Panc1 (cell line): ENCODE measurements at regions not wholly inside any gene's neighbourhood (a gene's known extent, or its start where the extent isn't known, plus 50 kb on each side); places are given as distances from the start of the nearest gene placed in this dataset.

Experiments
- ATAC-seq: fragments of 200-7000 bp; cut with Tn5 transposase; 2 replicates; pipeline ENCODE4 v1.9.1; 2020; ENCODE audit warnings: mild to moderate bottlenecking, moderate library complexity
- BruUV-seq: library from RNA; stranded (reverse); fragments of 400-500 nt; replicated peaks from 2 replicates; lab custom pipeline; 2021; lab: Mats Ljungman, UMichigan
- CTCF ChIA-PET: fragments of 300-600 bp; sonication (Branson Sonifier 250); formaldehyde crosslinking; loops from one replicate; lab custom pipeline; 2022; ENCODE audit warnings: antibody characterized with exemption; lab: Charles Lee
- POLR2A ChIA-PET: fragments of 300-600 bp; sonication (Branson Sonifier 250); formaldehyde crosslinking; loops from one replicate; lab custom pipeline; 2022; ENCODE audit warnings: antibody characterized with exemption; lab: Charles Lee
- DNase-seq: peaks from one replicate; pipeline ENCODE4 v3.0.0-alpha.2; 2010; ENCODE audit warnings: low read depth, low spot score
- H3K27ac ChIP-seq: 2 replicates; pipeline ENCODE4 v1.5.1; 2011; ENCODE audit warnings: mild to moderate bottlenecking, low read length, inconsistent platforms
- H3K27me3 ChIP-seq: fragments of 200-500 bp; sonication (Bioruptor generic); 2 replicates; pipeline ENCODE4 v1.6.0; 2014; ENCODE audit warnings: low read length, inconsistent platforms; ENCODE audit not compliant: control insufficient read depth, insufficient read depth
- H3K36me3 ChIP-seq: fragments of 200-500 bp; sonication (Bioruptor generic); 2 replicates; pipeline ENCODE4 v1.5.1; 2014; ENCODE audit warnings: inconsistent platforms, mild to moderate bottlenecking, low read length, moderate library complexity; ENCODE audit not compliant: control insufficient read depth, insufficient read depth
- H3K4me1 ChIP-seq: 2 replicates; pipeline ENCODE4 v1.5.1; 2011; ENCODE audit warnings: inconsistent platforms, mild to moderate bottlenecking, low read length, moderate library complexity; ENCODE audit not compliant: control insufficient read depth, insufficient read depth
- H3K4me3 ChIP-seq, 2 experiments: 2 replicates each; pipeline ENCODE4 v1.5.1; 2011 to 2012; ENCODE audit warnings: low read depth in 2 of 2, low read length in 2 of 2, mild to moderate bottlenecking in 2 of 2, inconsistent platforms in 1 of 2, moderate library complexity in 1 of 2
- H3K9me3 ChIP-seq: fragments of 200-500 bp; sonication (Bioruptor generic); 2 replicates; pipeline ENCODE4 v1.5.1; 2014; ENCODE audit warnings: low read depth, mild to moderate bottlenecking, inconsistent platforms, low read length, moderate library complexity; ENCODE audit not compliant: control insufficient read depth, insufficient read depth
- CTCF ChIP-seq: fragments of 450-650 bp; IDR thresholded peaks from 2 replicates; pipeline ENCODE4 v1.5.1; 2017; ENCODE audit warnings: mild to moderate bottlenecking
- POLR2AphosphoS5 ChIP-seq: IDR thresholded peaks from 2 replicates; pipeline ENCODE4 v1.6.1; 2012; ENCODE audit warnings: mild to moderate bottlenecking, low read depth, low read length, moderate library complexity
- SIN3A ChIP-seq: IDR thresholded peaks from 2 replicates; pipeline ENCODE4 v1.6.1; 2012; ENCODE audit warnings: low read depth, mild to moderate bottlenecking, low read length, moderate library complexity, borderline replicate concordance; ENCODE audit not compliant: insufficient read depth
- TCF7L2 ChIP-seq: IDR thresholded peaks from 2 replicates; pipeline ENCODE4 v1.6.1; 2011; ENCODE audit warnings: mild to moderate bottlenecking, low read depth, low read length, inconsistent platforms
- in situ Hi-C: cut with HindIII; loops from 2 replicates; pipeline ENCODE4 v1.10.0; 2016; ENCODE audit warnings: low sequenced_read_pairs, low pct_unique_long_range_greater_than_20kb
- intact Hi-C: fragments of 100-400 bp; cut with micrococcal nuclease; formaldehyde crosslinking; loops from one replicate; pipeline ENCODE4 v1.10.0; 2022; ENCODE audit not compliant: unreplicated experiment
- TF ChIP-seq, protein P1 (sequence below), 2 experiments: IDR thresholded peaks; 2 replicates each; pipeline ENCODE4 v1.6.1; 2011 to 2012; ENCODE audit warnings: low read depth in 2 of 2, control low read depth in 1 of 2, low read length in 1 of 2, mild to moderate bottlenecking in 1 of 2, moderate library complexity in 1 of 2; ENCODE audit not compliant: insufficient read depth in 1 of 2

DNA sequence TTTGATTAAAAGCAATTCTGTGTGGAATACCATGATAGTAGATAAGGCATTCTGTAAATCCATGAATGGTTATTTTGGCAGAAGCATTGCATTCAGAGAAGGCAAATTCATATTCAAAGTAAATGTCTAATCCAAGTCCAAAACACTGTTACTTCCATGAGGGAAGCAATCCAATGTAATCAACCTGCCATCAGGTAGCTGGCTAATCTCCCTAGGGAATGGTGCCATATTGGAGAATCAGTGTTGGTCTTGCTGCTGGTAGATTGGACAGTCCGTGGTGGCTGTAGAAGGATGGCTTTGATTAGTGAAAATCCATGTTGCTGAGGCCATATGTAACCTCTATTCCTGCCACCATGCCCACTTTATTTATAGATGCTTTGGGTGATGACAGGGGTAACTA is 72.1 kb upstream of the TNIK start:
- Histone ChIP-seq H3K36me3 (no peaks in the 10 kb centered on the region), H3K9me3 (no peaks in the 10 kb centered on the region), H3K4me1 (no peaks in the 10 kb centered on the region), H3K27me3 (no peaks in the 10 kb centered on the region), H3K27ac (no peak overlapping the region), H3K4me3 (no peak overlapping the region)
- CTCF ChIA-PET: no interaction called here
- no peak for ATAC-seq
- POLR2A ChIA-PET: no interaction called here
- TF ChIP-seq TCF7L2 (no peak), CTCF (no peak), SIN3A (no peak), POLR2AphosphoS5 (no peak)
- TF ChIP-seq, protein P1, sequence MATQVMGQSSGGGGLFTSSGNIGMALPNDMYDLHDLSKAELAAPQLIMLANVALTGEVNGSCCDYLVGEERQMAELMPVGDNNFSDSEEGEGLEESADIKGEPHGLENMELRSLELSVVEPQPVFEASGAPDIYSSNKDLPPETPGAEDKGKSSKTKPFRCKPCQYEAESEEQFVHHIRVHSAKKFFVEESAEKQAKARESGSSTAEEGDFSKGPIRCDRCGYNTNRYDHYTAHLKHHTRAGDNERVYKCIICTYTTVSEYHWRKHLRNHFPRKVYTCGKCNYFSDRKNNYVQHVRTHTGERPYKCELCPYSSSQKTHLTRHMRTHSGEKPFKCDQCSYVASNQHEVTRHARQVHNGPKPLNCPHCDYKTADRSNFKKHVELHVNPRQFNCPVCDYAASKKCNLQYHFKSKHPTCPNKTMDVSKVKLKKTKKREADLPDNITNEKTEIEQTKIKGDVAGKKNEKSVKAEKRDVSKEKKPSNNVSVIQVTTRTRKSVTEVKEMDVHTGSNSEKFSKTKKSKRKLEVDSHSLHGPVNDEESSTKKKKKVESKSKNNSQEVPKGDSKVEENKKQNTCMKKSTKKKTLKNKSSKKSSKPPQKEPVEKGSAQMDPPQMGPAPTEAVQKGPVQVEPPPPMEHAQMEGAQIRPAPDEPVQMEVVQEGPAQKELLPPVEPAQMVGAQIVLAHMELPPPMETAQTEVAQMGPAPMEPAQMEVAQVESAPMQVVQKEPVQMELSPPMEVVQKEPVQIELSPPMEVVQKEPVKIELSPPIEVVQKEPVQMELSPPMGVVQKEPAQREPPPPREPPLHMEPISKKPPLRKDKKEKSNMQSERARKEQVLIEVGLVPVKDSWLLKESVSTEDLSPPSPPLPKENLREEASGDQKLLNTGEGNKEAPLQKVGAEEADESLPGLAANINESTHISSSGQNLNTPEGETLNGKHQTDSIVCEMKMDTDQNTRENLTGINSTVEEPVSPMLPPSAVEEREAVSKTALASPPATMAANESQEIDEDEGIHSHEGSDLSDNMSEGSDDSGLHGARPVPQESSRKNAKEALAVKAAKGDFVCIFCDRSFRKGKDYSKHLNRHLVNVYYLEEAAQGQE (IDR thresholded peaks at IDR 0.05; ENCODE audit: insufficient read depth in 1 of 2, low read depth in 2 of 2, low read length in 1 of 2): no peak
- intact Hi-C loops: no loop called here
- no peak for DNase-seq
- in situ Hi-C loops: no loop called here
- no TSS peak for BruUV-seq

DNA sequence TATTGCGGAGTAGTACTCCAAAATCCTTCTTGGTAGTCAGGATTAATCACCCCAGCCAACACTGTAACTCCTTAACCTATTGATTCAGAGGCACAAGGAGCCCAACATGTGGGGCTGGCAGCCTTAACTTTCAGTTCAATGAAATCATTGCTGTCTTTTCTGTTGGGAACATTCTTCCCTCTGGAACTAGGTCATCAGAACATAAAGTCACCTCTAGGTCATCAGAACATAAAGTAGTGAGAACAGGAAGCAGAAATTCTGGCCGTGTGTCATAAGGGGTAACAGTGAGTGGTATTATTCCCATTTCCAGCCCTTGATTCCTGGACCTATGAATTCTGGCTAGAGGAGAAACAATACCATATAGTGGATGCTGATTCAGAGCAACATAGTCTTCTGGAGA is 71.5 kb upstream of the TNIK start:
- TF ChIP-seq SIN3A (no peak), TCF7L2 (no peak), POLR2AphosphoS5 (no peak), CTCF (no peak)
- TF ChIP-seq, protein P1 (IDR thresholded peaks at IDR 0.05; ENCODE audit: insufficient read depth in 1 of 2, low read depth in 2 of 2, low read length in 1 of 2): no peak
- intact Hi-C loops (no loop called here), in situ Hi-C loops (no loop called here)
- Histone ChIP-seq H3K4me3 (no peak overlapping the region), H3K27me3 (no peaks in the 10 kb centered on the region), H3K9me3 (no peaks in the 10 kb centered on the region), H3K4me1 (no peaks in the 10 kb centered on the region), H3K36me3 (no peaks in the 10 kb centered on the region), H3K27ac (no peak overlapping the region)
- no TSS peak for BruUV-seq
- ChIA-PET CTCF (no interaction called here), POLR2A (no interaction called here)
- DNase-seq (no peak), ATAC-seq (no peak)
